ENCODE measurements at regions not wholly inside any gene's neighbourhood (a gene's known extent, or its start where the extent isn't known, plus 50 kb on each side); places are given as distances from the start of the nearest gene placed in this dataset.

- TF ChIP-seq CTCF (IDR thresholded peaks at IDR 0.05), result no peak
- TF ChIP-seq EP300 (IDR thresholded peaks at IDR 0.05), result no peak
These were observed 110.0 kb upstream of the SYNDIG1 start for GRCh38 chr20:24359321-24360027.

All from tibial nerve (tissue), 4 donors.